ENCODE measurements at regions not wholly inside any gene's neighbourhood (a gene's known extent, or its start where the extent isn't known, plus 50 kb on each side); places are given as distances from the start of the nearest gene placed in this dataset.

DNA sequence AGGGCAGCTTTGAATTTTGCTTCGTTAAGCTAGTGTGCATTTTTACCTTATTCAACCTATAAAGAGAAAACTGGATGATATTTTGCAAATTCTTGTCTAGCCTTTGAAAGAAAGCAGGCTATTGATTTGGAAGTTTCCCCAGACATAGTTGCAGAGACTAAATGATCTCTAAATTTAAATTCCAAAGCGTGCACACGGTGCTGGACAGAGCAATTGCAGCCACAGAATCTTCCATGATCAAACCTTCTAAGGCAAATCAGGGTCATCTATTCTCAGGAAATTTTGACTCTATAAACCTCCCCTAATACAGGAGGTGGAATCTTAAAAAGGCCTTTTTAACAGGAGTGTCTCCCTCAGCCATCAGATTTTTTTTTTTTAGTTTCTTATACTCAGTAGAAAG lies 159.9 kb downstream of the MDFIC start:
- H3K4me3 ChIP-seq (ENCODE audit: low read length), result no peak overlapping the region
- H3K4me1 ChIP-seq (ENCODE audit: insufficient read depth, low read length), result no peaks in the 10 kb centered on the region
- no peak overlapping the region for H3K9ac ChIP-seq (ENCODE audit: low read depth, low read length)
- no peaks in the 10 kb centered on the region for H3K27me3 ChIP-seq (ENCODE audit: insufficient read depth, low read length)
- no peaks in the 10 kb centered on the region for H3K9me3 ChIP-seq (ENCODE audit: insufficient read depth, low read depth, low read length)
- H3K27ac ChIP-seq (ENCODE audit: low read length), result no peak overlapping the region
- no peaks in the 10 kb centered on the region for H3K36me3 ChIP-seq (ENCODE audit: insufficient read depth, low read depth, low read length)

GRCh38 chr7:115078851-115079250 lies 157.0 kb downstream of the MDFIC start:
- Histone ChIP-seq H3K36me3 (ENCODE audit: insufficient read depth, low read depth, low read length) (no peaks in the 10 kb centered on the region), H3K4me3 (ENCODE audit: low read length) (no peak overlapping the region), H3K27me3 (ENCODE audit: insufficient read depth, low read length) (no peaks in the 10 kb centered on the region), H3K9ac (ENCODE audit: low read depth, low read length) (no peak overlapping the region), H3K9me3 (ENCODE audit: insufficient read depth, low read depth, low read length) (no peaks in the 10 kb centered on the region), H3K4me1 (ENCODE audit: insufficient read depth, low read length) (no peaks in the 10 kb centered on the region), H3K27ac (ENCODE audit: low read length) (no peak overlapping the region)

- Histone ChIP-seq H3K27ac (ENCODE audit: low read length) (no peak overlapping the region), H3K36me3 (ENCODE audit: insufficient read depth, low read depth, low read length) (no peaks in the 10 kb centered on the region), H3K9ac (ENCODE audit: low read depth, low read length) (no peak overlapping the region), H3K4me1 (ENCODE audit: insufficient read depth, low read length) (no peaks in the 10 kb centered on the region), H3K27me3 (ENCODE audit: insufficient read depth, low read length) (no peaks in the 10 kb centered on the region), H3K4me3 (ENCODE audit: low read length) (no peak overlapping the region), H3K9me3 (ENCODE audit: insufficient read depth, low read depth, low read length) (no peaks in the 10 kb centered on the region)
These were observed 156.5 kb downstream of the MDFIC start for GRCh38 chr7:115078386-115078785.

GRCh38 chr7:115070311-115070710 lies 148.4 kb downstream of the MDFIC start:
- no peaks in the 10 kb centered on the region for H3K27me3 ChIP-seq (ENCODE audit: insufficient read depth, low read length)
- no peak overlapping the region for H3K9ac ChIP-seq (ENCODE audit: low read depth, low read length)
- H3K27ac ChIP-seq (ENCODE audit: low read length), result no peak overlapping the region
- no peaks in the 10 kb centered on the region for H3K9me3 ChIP-seq (ENCODE audit: insufficient read depth, low read depth, low read length)
- H3K36me3 ChIP-seq (ENCODE audit: insufficient read depth, low read depth, low read length), result no peaks in the 10 kb centered on the region
- H3K4me1 ChIP-seq (ENCODE audit: insufficient read depth, low read length), result no peaks in the 10 kb centered on the region
- H3K4me3 ChIP-seq (ENCODE audit: low read length), result no peak overlapping the region
